ENCODE measurements at regions not wholly inside any gene's neighbourhood (a gene's known extent, or its start where the extent isn't known, plus 50 kb on each side); places are given as distances from the start of the nearest gene placed in this dataset.

DNA sequence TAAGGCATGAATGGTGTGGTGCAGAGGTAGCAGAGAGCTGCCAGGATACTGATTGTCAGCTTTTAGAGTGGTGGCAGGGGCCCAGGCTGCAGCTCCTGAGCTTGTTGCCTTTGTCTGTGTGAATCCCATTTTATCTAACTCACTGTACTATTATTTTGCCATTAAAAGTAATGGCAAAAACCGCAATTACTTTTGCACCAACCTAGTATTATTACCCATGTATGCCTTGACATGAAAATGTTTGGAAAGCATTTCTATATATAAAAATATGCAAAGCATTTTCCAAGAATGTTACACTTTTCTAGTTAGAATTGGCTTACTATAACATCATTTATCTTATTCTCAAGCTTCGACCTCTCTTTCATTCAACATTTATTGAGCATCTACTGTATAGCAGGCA, 308.1 kb upstream of the MYOCD start:
- intact Hi-C loops (cut with DNase I): no loop called here

DNA sequence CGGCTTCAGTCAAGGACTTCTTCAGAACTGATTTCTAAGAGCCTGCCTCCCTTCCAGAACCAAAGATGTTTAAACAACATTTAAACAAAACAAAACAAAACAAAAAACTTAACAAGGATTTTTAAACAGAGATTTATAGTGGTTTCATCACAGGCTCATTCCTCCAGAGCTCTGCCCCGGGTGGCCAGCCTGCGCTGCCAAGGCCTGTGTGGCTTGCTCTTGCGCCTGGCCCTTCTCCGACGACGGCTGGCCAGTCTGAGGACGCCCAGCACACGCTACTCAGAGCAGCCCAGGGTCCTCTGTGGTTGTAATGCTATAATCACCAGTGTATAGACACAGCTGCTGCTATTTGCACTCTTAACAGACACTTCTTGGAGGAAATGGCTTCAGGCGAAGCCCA, 307.2 kb upstream of the MYOCD start:
- intact Hi-C loops (cut with DNase I): no loop called here
- DNase-seq (ENCODE audit: low spot score): no peak

More for the DNA sequence above, 308.1 kb upstream of the MYOCD start:
- no peak for DNase-seq (ENCODE audit: low spot score)

DNA sequence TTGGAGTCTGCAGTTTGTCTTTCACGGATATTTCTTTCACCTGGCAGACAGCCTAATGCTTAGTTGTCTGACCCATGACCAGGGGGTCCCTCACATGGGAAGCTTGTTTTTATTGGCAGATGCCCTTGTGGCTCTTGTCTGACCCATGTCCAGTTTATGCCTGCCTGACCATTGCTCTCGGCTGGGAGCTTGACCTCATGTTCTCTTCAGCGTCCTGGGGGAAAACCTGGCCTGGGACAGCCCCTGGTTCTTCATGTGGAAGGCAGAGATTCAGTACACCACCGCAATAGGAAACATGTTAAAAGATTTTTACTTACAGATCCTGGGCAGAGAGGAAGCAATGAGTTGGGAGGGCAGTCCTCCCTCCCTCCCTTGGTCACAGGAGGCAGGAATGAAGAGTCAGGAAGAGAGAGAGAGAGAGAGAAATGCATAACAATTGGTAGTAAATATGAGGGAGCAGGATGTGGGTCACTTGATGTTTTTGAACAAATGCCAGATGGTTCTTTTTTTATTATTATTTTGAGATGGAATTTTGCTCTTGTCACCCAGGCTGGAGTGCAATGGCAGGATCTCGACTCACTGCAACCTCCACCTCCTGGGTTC, 302.7 kb upstream of the MYOCD start:
- intact Hi-C loops (cut with DNase I): loop anchor here (10.0 kb wide), 2 partner anchors 182 to 372 kb away; no protein-coding TSS in a partner anchor
- no peak for DNase-seq (ENCODE audit: low spot score)

DNA sequence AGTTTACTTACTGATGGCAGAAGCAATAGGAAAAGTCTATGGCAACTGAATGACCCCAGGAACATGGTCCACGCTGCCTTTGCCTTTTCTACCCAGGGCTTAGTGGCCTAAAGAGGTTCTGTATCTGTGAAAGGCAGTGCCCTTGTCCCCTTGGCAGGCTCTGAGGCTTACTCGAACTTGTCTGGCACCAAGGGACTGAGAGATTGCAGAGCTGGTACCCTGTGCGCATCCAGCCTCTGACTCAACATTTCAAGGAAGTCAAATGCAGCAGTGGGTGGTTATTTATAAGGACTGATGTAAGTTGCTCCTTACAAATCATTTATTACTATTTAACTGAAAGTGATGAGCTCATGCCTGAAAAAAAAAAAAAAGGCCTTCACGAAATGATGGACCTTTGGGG, 299.9 kb upstream of the MYOCD start:
- DNase-seq (ENCODE audit: low spot score): peak; percentile 77
- intact Hi-C loops (cut with DNase I): loop anchor here (10.0 kb wide), 2 partner anchors 179 to 369 kb away; no protein-coding TSS in a partner anchor

DNA sequence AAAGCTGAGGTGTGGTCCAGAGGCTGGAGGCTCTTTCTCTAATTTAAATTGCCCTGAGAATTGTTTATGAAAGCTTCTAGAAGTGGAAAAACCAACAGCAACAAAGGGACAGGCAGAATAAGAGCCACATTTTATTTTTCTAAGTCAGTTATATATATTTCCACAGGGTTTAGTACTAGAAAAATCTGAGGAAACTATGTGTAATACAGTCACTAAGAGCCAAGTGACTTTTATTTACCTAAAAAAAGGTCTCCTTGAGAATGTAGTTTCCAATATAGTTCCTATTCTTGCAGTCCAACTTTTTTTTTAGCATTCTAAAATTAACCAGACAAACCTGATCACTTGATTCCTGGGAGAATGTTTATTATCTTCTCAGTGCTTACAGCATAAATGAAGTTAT, 296.6 kb upstream of the MYOCD start:
- DNase-seq (ENCODE audit: low spot score): no peak
- intact Hi-C loops (cut with DNase I): loop anchor here (10.0 kb wide), 2 partner anchors 176 to 366 kb away; no protein-coding TSS in a partner anchor

DNA sequence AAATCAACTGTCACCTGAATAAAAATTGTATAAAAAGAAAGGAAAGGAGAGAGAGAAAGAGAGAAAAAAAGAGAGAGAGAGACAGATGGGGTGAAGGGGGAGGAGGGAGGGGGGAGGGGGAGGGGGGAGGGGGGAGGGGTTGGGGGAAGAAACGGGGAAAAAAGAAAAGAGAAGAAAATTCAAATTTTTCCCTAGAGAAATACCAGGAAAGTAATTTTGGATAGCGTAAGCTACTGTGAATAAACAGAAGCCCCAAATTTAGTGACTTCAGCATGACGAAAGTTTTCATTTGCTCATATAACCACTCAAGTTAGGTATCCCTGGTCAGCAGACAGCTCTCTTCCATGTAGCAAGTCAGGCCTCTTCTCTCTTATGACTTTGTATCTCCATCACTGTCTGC, 289.4 kb upstream of the MYOCD start:
- intact Hi-C loops (cut with DNase I): no loop called here
- no peak for DNase-seq (ENCODE audit: low spot score)

DNA sequence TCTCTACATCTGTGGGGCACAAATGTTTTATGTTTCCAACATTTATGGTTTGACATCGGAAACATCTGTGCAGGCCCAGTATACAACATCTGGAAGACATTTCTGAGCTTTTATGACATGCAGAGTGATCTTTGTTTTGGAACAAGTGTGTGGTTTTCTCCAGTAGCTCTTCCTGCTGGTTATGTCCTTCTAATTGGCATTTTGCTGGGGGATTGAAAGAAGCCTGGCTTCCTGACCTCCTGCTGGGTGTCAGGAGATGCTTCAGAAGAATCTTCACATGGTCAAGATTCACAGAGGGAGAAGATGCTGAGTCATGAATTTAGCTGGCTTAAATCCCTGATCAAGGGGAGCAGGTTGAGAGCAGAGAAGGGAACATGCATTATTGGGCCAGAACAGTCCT, 279.5 kb upstream of the MYOCD start:
- DNase-seq (ENCODE audit: low spot score): no peak
- intact Hi-C loops (cut with DNase I): no loop called here

DNA sequence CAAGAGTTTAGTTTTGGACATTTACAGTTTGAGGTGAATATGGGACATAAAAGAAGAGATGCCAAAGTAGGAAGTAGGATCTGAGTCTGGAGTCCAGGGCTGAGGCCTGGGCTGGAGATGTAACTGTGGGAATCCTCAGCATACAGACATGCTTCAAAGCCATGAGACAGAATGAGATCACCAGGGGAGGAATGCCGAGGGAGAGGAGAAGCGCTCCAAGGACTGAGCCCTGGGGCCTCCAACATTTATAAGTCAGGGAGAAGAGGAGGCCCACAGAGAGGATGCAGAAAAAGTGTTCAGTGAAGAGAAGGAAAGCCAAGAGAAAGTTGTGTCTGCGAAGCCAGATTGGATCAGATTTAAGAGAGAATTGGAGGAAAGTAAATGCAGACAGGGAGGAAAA, 277.5 kb upstream of the MYOCD start:
- intact Hi-C loops (cut with DNase I): no loop called here
- no peak for DNase-seq (ENCODE audit: low spot score)

DNA sequence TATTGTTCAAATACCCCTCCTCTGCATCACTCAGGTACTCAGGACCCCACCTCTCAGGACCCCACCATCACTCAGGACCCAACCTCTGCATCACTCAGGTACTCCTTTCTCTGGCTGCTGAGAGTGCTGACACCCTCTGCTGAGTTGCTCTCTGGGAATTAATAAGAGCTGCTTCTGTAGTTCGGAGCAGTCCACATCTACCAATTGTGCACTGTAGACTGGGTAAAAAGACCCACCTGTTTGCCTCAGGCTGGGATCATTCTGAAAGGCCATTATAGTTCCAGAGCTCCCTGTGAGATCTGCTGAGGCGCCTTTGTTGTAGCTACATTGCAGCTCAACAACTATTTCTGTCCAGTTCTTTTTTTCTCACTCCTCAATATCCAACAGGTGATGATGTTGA, 276.3 kb upstream of the MYOCD start:
- intact Hi-C loops (cut with DNase I): no loop called here
- no peak for DNase-seq (ENCODE audit: low spot score)

DNA sequence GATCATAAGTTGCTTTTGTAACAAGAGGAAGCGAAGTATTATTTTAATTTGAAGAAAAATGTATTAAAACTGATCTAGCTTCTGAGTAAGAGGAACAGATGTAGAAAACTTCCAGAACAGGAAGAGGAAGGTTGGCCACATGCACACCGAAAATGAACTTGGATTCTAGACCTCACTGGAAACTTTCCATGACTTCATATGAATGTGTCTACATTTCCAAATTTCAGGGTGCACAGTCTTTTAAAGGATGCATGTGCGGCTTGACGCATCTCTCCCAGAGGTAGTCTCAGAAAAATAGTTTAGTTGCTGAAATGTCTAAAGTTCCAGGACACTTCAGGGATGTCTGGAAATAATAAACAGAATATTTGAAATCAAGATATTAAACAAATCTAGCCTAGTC, 275.1 kb upstream of the MYOCD start:
- no peak for DNase-seq (ENCODE audit: low spot score)
- intact Hi-C loops (cut with DNase I): no loop called here

DNA sequence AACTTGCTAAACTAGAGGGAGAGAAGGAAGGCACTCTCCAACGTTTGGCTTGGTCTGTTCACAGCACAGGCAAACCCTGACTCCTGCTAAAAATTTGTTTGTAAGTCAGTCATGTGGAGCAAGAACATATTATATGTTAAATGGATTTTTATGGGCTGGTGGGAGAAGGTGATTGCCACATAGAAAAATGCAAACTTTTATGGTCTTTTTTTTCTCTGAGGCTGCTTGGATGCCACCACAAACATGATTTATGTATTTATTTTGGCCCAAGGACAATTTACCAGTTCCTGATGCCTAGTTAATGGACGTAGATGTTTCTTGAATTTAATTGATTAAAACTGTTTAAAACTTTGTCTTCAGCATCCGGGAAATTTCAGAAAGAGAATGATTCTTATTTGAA, 274.2 kb upstream of the MYOCD start:
- intact Hi-C loops (cut with DNase I): no loop called here
- DNase-seq (ENCODE audit: low spot score): no peak

DNA sequence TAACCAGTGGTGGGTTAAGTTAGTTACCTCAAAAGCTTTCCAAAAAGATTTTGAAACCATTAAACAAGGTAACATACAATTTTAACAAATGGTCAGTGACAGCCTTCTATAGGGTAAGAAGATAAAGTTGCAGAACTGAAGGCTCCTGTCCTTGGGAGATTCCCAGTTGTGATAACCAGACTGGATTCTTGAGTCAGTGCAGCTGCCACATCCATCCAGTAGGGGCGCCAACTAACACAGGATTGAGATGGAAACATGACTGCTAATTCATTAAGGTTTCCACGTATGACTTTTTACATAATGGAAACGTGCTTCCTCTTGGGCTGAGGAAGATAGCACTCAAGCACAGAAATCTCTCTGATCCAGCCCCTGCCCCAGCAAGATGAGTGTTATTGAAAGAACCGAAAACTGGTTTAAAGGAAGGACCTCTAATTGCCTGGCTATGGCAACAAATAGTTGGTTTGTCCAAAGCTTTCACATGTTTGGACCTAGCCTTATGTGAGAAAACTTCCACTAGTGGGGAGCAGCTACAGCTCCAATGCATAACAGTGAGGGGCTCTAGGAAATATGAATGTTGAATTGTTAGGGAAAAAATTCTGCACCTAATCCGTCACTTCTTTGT, 269.8 kb upstream of the MYOCD start:
- DNase-seq (ENCODE audit: low spot score): no peak
- intact Hi-C loops (cut with DNase I): no loop called here

DNA sequence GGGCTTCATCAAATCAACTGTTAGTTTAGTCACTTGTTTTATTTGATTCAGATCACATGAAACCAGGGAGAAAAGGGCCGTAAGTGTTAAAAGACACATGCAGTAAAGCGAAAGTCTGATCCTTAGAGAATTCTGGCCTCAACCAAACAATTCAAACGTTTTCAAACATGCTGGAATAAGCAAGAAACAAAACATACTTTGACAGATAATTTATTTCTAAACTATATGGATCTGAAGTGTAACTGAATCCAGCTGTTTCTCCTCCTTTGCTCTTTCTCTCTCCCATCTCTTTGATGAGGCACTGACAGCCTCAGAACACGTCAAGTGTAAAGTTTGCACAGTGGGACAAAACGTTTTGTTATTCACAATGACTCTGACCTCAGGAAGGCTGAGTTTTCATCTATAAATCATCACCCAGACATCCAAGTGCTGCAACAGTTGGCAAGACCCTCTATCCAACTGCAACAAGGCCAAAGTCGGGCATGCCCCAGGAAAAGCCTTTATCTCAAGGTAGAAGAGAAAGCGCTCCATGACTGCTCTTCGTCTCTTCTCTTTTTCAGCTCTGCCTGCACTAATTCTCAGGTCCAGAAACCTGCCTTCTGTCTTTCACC, 267.1 kb upstream of the MYOCD start:
- DNase-seq (ENCODE audit: low spot score): no peak
- intact Hi-C loops (cut with DNase I): no loop called here

DNA sequence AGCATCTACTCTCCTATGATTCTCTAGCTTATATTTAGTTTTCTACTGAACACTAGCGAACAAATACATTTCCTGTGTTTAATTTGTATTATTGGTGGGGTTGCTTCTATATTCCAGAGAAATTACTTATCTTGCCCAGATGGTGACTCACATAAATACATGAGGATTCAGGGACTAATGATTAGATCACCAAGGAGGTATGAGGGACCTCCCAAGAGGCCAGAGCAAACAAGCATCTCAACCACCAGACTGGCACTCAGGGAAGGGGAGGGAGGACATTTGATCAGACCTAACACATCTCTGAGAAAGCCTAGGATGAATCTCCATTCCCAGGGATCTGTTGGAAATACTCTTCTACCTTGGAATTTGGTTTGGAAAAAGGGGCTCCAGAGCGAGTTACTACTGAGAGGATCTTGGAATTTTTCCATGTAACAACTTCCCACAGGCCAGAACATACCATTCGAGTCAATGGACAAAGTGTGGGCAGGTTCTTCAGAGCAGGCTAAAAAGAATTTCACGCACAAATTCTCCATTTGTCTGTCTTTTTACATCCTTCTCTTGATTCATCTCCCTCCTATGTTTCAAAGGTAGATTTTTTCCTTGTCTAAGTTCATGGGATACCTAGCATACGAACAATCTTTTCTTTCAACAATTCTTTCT, 262.6 kb upstream of the MYOCD start:
- DNase-seq (ENCODE audit: low spot score): no peak
- intact Hi-C loops (cut with DNase I): no loop called here

DNA sequence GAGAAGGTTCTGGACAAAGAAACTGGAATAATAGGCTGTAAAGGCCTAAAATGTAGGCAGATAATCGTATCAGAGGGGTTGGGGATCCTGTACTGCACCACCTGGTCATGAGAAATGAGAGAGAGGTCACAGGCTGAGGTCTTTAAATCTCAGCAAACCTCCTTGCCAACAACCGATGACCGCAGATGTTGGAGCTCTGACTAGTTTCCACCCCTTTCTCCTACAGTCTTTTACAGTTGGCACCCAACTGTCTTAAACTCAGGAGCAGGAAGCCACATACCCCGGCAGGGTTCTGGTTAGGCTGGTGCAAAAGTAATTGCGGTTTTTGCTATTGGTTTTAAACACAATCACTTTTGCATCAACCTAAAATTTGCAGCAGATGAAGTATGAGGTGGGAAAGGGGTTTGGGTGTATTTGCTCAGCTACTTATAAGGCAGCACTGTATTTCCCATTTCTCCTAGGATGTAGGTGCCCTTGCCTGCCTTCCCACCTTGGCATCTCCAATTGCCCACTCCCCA, 261.8 kb upstream of the MYOCD start:
- intact Hi-C loops (cut with DNase I): no loop called here
- no peak for DNase-seq (ENCODE audit: low spot score)

DNA sequence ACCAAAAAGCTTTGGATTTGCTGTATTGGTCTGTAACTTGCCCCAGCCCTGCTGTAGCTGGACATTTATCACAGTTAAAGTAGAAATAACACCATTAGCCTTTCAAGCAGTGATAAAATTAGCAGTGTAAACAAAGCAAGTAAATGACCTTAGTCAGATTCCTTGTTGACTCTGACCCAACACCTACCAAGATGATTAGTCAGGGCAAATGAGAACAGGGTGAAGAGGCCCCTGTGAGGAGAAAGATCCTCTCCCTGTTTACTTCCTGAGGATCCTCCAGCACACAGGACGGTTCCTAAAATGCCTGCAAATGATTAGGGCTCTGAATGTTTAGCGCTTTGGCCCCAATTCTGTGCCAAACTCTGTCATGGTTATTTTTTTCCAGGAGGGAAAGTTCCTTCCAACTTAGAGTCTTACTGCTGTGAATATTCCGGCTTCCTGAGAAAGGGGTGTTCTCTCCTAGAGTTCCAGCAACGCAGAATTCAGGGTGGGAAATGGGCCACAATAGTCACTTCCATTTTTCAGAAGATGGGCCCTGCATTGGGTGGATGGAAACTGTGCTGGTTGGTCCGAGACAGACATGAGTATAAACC, 259.0 kb upstream of the MYOCD start:
- intact Hi-C loops (cut with DNase I): no loop called here
- no peak for DNase-seq (ENCODE audit: low spot score)

DNA sequence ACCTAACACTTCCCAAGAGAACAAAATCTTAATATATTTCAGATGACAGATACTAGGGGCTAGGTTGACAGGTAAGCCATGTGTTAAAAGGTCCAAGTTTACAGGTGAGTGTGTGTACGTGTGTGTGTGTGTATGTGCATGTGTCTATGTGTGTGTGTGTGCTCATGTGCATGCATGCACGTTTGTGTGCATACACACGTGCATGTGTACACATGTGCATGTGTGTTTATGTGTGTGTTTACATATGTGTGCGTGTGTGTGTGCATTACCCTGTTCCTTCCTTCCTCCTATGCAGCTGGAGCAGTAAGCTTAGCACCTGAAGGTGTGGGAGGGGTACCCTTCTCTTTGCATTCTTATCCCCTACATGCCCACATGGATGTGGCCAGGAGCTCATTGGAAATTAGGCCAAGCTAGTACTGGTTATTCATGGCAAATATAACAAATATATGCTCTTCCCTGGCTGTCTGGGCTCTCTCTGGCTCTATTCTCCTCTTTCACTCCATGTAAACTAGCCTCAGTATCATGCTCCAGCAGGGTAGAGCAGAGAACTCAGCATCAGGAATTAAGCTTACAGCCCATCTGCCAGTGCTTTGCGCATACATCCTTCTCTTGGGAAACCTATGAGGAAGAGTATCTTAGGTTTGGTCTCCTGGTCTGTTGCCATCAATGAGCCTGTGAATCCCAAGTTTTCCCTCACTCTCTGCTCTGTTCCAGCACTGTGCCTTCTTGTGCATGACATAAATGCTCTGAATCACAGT, 258.0 kb upstream of the MYOCD start:
- intact Hi-C loops (cut with DNase I): no loop called here
- no peak for DNase-seq (ENCODE audit: low spot score)

DNA sequence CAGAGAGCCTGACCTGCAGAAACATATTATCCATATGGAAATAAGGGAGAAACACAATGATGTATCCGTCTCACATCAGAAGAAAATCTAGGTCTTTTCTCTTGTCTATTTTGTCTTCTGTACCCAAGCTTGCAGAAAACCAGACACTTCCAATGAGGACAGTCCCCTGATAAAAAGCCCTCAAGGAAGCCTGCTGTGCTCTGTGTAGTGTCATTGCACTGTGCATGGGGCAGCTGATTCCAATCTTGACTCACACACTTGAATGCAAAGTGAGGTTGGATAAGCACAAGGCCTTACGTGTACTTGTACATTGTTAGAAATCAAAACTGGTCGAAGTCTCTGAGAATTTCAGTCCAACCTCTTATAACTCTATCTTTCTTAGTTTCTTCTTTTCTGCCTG, 256.6 kb upstream of the MYOCD start:
- intact Hi-C loops (cut with DNase I): no loop called here
- DNase-seq (ENCODE audit: low spot score): no peak

DNA sequence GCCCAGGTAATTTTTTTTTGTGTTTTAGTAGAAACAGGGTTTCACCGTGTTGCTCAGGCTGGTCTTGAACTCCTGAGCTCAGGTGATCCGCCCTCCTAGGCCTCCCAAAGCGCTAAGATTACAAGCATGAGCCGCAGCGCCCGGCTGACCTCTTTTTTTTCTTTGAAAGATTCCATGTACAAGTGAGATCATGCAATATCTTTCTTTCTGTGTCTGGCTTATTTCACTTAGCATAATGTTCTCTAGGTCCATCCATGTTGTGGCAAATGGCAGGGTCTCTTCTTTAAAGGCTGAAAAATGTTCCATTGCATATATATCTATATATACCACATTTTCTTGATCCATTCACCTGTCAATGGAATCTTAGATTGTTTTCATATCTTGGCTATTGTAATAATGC, 255.0 kb upstream of the MYOCD start:
- DNase-seq (ENCODE audit: low spot score): no peak
- intact Hi-C loops (cut with DNase I): no loop called here

DNA sequence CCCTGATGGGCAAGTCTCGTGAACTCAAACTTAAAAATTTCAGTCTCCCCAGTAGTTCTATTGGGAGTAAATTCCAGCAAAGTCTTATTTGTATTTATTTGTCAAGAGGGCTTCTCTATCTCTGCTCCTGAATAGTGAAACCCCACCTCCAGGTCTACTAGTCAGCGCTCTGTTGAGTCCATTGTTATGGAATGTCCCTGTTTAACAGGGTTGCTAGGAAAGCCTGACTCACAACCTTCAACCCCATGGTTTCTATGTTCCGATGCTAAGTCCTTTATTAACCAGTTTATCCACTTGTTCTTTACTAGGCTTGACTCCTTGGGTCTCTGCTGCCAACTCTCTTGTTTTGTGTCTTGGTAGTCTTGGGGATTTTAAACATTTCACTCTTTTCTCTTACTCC, 250.7 kb upstream of the MYOCD start:
- intact Hi-C loops (cut with DNase I): no loop called here
- no peak for DNase-seq (ENCODE audit: low spot score)

Data from cardiac septum (tissue), 1 donor.